GM12891 (cell line): ENCODE measurements at regions not wholly inside any gene's neighbourhood (a gene's known extent, or its start where the extent isn't known, plus 50 kb on each side); places are given as distances from the start of the nearest gene placed in this dataset.

Experiments
- PAX5 ChIP-seq: IDR thresholded peaks from 2 replicates; pipeline ENCODE4 v1.6.1; 2011; ENCODE audit warnings: low read length, moderate library complexity, mild to moderate bottlenecking; ENCODE audit not compliant: insufficient read depth, severe bottlenecking
- POLR2A ChIP-seq: IDR thresholded peaks from 2 replicates; pipeline ENCODE4 v1.6.1; 2011; ENCODE audit warnings: low read depth, low read length, control low read depth
- POLR2AphosphoS5 ChIP-seq: IDR thresholded peaks from 2 replicates; pipeline ENCODE4 v1.6.1; 2011; ENCODE audit warnings: low read depth, low read length, control low read depth
- SPI1 ChIP-seq: IDR thresholded peaks from 2 replicates; pipeline ENCODE4 v1.6.1; 2011; ENCODE audit warnings: low read depth, low read length, control low read depth

DNA sequence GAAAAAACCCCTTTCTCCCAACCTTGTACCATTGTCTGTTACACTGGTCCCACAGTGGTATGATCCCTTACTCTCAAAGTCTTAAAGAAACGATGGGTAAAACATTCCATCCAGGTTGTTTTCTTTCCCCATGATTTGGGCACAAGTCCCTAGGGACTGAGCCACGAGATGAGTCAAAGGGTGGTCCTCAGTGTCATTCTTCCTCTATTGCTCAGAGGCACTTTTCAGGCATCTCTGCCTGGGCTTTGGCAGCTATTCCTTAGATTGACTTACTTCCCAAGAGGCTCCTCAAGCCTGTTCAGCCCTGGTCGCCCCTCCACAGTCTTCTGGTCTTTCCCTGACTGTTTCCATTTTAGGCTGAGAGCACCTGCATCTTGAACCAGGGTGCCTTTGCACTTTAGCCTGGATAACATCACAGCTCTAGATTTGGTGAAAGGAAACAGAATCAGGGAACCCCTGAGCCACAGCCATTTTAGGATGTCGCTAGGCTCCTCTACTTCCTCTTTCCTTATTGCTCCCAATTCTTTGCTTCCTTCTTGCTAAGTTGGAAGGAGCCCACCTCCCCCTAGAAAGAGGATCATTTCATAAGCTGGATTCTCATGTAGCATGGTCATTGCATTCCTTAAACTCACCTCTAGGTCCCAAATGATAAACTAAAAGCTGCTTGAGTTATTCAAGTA lies 131.0 kb upstream of the TPRG1 start:
- TF ChIP-seq PAX5 (no peak), POLR2A (no peak), POLR2AphosphoS5 (no peak), SPI1 (no peak)
